HG03565 (cell line): ENCODE measurements at regions not wholly inside any gene's neighbourhood (a gene's known extent, or its start where the extent isn't known, plus 50 kb on each side); places are given as distances from the start of the nearest gene placed in this dataset.

Experiments used
- ATAC-seq: cut with Tn5 transposase; IDR thresholded peaks from one replicate; pipeline ENCODE4 v1.9.1; 2021; ENCODE audit warnings: mild to moderate bottlenecking, moderate library complexity; ENCODE audit not compliant: unreplicated experiment

- no peak for ATAC-seq
Measured at GRCh38 chr14:58780605-58781004, 142.8 kb downstream of the DACT1 start.

- ATAC-seq = no peak
Measured at GRCh38 chr14:58782011-58782410, 144.2 kb downstream of the DACT1 start.

- ATAC-seq = no peak
Measured at GRCh38 chr14:58783792-58784511, 146.2 kb downstream of the DACT1 start.

- no peak for ATAC-seq
Measured at GRCh38 chr14:58784931-58785330, 147.2 kb downstream of the DACT1 start.

- no peak for ATAC-seq
Measured at GRCh38 chr14:58785701-58786100, 147.9 kb downstream of the DACT1 start.

- ATAC-seq = no peak
Measured at GRCh38 chr14:58787592-58787991, 149.8 kb downstream of the DACT1 start.

GRCh38 chr14:58788655-58789503 is 151.1 kb downstream of the DACT1 start:
- ATAC-seq = no peak

- no peak for ATAC-seq
Measured at GRCh38 chr14:58789736-58790135, 152.0 kb downstream of the DACT1 start.

GRCh38 chr14:58792416-58792815 is 154.7 kb downstream of the DACT1 start:
- no peak for ATAC-seq

- ATAC-seq = no peak
Measured at GRCh38 chr14:58793131-58793740, 155.5 kb downstream of the DACT1 start.

- no peak for ATAC-seq
Measured at GRCh38 chr14:58794993-58795762, 157.4 kb downstream of the DACT1 start.

- no peak for ATAC-seq
Measured at GRCh38 chr14:58796242-58797009, 158.7 kb downstream of the DACT1 start.

- peak; percentile 65 for ATAC-seq
Measured at GRCh38 chr14:58797010-58797429, 159.3 kb downstream of the DACT1 start.

- no peak for ATAC-seq
Measured at GRCh38 chr14:58798173-58798572, 160.4 kb downstream of the DACT1 start.

- no peak for ATAC-seq
Measured at GRCh38 chr14:58801086-58801485, 163.3 kb downstream of the DACT1 start.

GRCh38 chr14:58805057-58805456 is 167.3 kb downstream of the DACT1 start:
- ATAC-seq = no peak

- no peak for ATAC-seq
Measured at GRCh38 chr14:58805605-58806409, 168.0 kb downstream of the DACT1 start.

- no peak for ATAC-seq
Measured at GRCh38 chr14:58807191-58807590, 169.4 kb downstream of the DACT1 start.

- ATAC-seq = no peak
Measured at GRCh38 chr14:58808828-58809227, 171.1 kb downstream of the DACT1 start.
